SK-N-SH (cell line): ENCODE measurements at regions not wholly inside any gene's neighbourhood (a gene's known extent, or its start where the extent isn't known, plus 50 kb on each side); places are given as distances from the start of the nearest gene placed in this dataset.

Source experiments
- CTCF ChIP-seq: fragments of 200-600 bp; sonication (generic); IDR thresholded peaks from 2 replicates; pipeline ENCODE4 v1.6.1; 2017; ENCODE audit warnings: antibody characterized with exemption, mild to moderate bottlenecking, moderate library complexity
- EP300 ChIP-seq, 2 experiments: IDR thresholded peaks; 2 replicates each; pipeline versions ENCODE4 v1.4.0 to v1.6.1; 2012; ENCODE audit warnings: borderline replicate concordance in 1 of 2, low read depth in 1 of 2, low read length in 1 of 2
- EZH2phosphoT487 ChIP-seq: fragments of 200-600 bp; sonication (generic); IDR thresholded peaks from 2 replicates; pipeline ENCODE4 v1.6.1; 2017; ENCODE audit warnings: low read depth, mixed run types, mild to moderate bottlenecking, antibody characterized with exemption, moderate library complexity, borderline replicate concordance
- GATA2 ChIP-seq: sonication (generic); formaldehyde crosslinking; IDR thresholded peaks from 2 replicates; pipeline ENCODE4 v1.5.0; 2020; ENCODE audit warnings: mild to moderate bottlenecking, missing genetic modification reagents
- IRF3 ChIP-seq: fragments of 150-350 bp; IDR thresholded peaks from 2 replicates; pipeline ENCODE4 v1.6.1; 2016; ENCODE audit warnings: mild to moderate bottlenecking, low read depth, low read length
- NFIC ChIP-seq: IDR thresholded peaks from 2 replicates; pipeline ENCODE4 v1.4.0; 2012; ENCODE audit warnings: borderline replicate concordance
- POLR2AphosphoS5 ChIP-seq: IDR thresholded peaks from 2 replicates; pipeline ENCODE4 v1.6.1; 2012; ENCODE audit warnings: low read depth, low read length
- RAD21 ChIP-seq: IDR thresholded peaks from 2 replicates; pipeline ENCODE4 v1.6.1; 2012; ENCODE audit warnings: mild to moderate bottlenecking, low read length
- RCOR1 ChIP-seq: fragments of 150-350 bp; IDR thresholded peaks from 2 replicates; pipeline ENCODE4 v1.6.1; 2017; ENCODE audit warnings: antibody characterized with exemption, low read length
- SIN3A ChIP-seq: IDR thresholded peaks from 2 replicates; pipeline ENCODE4 v1.6.1; 2012; ENCODE audit warnings: low read depth, mild to moderate bottlenecking, low read length, moderate library complexity, borderline replicate concordance
- SMC3 ChIP-seq: IDR thresholded peaks from 2 replicates; pipeline ENCODE4 v1.6.1; 2012; ENCODE audit warnings: low read depth, low read length, improper control_type of control experiment
- TEAD4 ChIP-seq: IDR thresholded peaks from 2 replicates; pipeline ENCODE4 v1.4.0; 2012; ENCODE audit warnings: mild to moderate bottlenecking, borderline replicate concordance; ENCODE audit not compliant: insufficient read depth
- TF ChIP-seq, protein P1 (sequence below): IDR thresholded peaks from 2 replicates; pipeline ENCODE4 v1.6.1; 2012; ENCODE audit warnings: mild to moderate bottlenecking, low read depth, low read length, moderate library complexity

DNA sequence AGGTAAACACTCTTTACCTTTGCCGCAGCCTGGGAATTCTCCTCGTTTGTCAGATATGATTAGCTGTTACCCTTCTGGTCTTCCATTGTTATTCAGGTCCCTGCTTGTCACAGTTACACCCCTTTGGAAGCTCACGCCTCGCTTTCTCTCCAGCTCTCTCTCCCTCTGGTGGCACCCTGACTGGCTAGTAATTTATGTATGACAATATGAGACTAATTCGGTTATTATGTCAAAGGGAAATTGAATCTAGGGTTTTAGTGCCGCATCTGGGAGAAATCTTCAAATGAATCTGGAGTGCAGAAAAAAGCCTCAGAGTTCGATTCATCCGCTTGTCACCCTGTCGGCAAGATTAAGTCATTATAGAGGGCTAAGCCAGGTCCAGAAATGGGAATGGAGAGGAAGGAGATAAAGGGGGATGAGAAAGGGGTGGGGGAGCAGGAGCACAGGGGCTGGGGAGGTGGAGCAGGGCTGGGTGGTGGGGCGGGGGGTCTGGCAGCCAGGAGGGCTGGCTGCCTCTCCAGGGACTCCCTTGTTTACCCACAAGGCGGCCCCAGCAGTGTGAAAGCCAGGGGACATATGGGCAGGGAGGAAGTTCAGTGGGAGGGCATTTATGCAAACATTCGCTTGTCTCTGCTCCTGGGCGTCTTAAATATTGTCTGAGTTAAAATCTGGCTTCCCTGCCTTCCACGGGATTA, 179.0 kb upstream of the NECTIN1 start:
- no peak for TF ChIP-seq POLR2AphosphoS5
- peak; percentile 90 for TF ChIP-seq GATA2 (CRISPR knock-in tag)
- no peak for TF ChIP-seq CTCF
- TF ChIP-seq RCOR1 = no peak; the same call in 1 of the 2 replicates
- TF ChIP-seq SMC3 = peak; percentile 52
- TF ChIP-seq, protein P1, sequence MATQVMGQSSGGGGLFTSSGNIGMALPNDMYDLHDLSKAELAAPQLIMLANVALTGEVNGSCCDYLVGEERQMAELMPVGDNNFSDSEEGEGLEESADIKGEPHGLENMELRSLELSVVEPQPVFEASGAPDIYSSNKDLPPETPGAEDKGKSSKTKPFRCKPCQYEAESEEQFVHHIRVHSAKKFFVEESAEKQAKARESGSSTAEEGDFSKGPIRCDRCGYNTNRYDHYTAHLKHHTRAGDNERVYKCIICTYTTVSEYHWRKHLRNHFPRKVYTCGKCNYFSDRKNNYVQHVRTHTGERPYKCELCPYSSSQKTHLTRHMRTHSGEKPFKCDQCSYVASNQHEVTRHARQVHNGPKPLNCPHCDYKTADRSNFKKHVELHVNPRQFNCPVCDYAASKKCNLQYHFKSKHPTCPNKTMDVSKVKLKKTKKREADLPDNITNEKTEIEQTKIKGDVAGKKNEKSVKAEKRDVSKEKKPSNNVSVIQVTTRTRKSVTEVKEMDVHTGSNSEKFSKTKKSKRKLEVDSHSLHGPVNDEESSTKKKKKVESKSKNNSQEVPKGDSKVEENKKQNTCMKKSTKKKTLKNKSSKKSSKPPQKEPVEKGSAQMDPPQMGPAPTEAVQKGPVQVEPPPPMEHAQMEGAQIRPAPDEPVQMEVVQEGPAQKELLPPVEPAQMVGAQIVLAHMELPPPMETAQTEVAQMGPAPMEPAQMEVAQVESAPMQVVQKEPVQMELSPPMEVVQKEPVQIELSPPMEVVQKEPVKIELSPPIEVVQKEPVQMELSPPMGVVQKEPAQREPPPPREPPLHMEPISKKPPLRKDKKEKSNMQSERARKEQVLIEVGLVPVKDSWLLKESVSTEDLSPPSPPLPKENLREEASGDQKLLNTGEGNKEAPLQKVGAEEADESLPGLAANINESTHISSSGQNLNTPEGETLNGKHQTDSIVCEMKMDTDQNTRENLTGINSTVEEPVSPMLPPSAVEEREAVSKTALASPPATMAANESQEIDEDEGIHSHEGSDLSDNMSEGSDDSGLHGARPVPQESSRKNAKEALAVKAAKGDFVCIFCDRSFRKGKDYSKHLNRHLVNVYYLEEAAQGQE = no peak
- no peak for TF ChIP-seq TEAD4
- peak in 1 of 2 experiments; percentile 94; a peak in 1 of 4 replicates for TF ChIP-seq EP300 (IDR thresholded peaks at IDR 0.05; ENCODE audit: borderline replicate concordance in 1 of 2, low read depth in 1 of 2, low read length in 1 of 2)
- no peak for TF ChIP-seq EZH2phosphoT487
- no peak for TF ChIP-seq SIN3A
- TF ChIP-seq RAD21 = peak; percentile 57
- TF ChIP-seq IRF3 = no peak
- no peak for TF ChIP-seq NFIC
